SK-N-SH (cell line): ENCODE measurements at regions not wholly inside any gene's neighbourhood (a gene's known extent, or its start where the extent isn't known, plus 50 kb on each side); places are given as distances from the start of the nearest gene placed in this dataset.

Experiments used
- CTCF ChIA-PET: fragments of 300-600, 350-600 bp; formaldehyde crosslinking; extraction: SDS; loops from one replicate; lab custom pipeline; 2021; lab: Yijun Ruan, JAX
- POLR2A ChIA-PET: fragments of 350-600 bp; sonication (Branson Sonifier 250); formaldehyde crosslinking; extraction: SDS; loops from one replicate; lab custom pipeline; 2020; ENCODE audit warnings: antibody characterized with exemption, inconsistent platforms; lab: Yijun Ruan, JAX
- DNase-seq: peaks from one replicate; pipeline ENCODE4 v3.0.0; 2012
- H2AFZ ChIP-seq: fragments of 200-600 bp; sonication (generic); 2 replicates; pipeline ENCODE4 v1.8.1; 2016; ENCODE audit warnings: antibody characterized with exemption, mild to moderate bottlenecking, low read depth
- H3F3A ChIP-seq: fragments of 200-600 bp; sonication (generic); replicated peaks from 2 replicates; pipeline ENCODE3; 2016; ENCODE audit warnings: antibody characterized with exemption, mild to moderate bottlenecking; ENCODE audit not compliant: insufficient read depth
- H3K27ac ChIP-seq, 2 experiments: fragments of 200-500 bp in 1 of 2; fragments of 200-600 bp in 1 of 2; sonication (Bioruptor generic) in 1 of 2; sonication (generic), shearing (Covaris generic) in 1 of 2; 2 replicates each; pipeline versions ENCODE4 v1.5.1 to v1.6.1; 2014 to 2016; ENCODE audit warnings: low read depth in 2 of 2, inconsistent platforms in 1 of 2, low read length in 1 of 2, mild to moderate bottlenecking in 1 of 2, mixed read lengths in 1 of 2
- H3K27me3 ChIP-seq: fragments of 200-600 bp; sonication (generic), shearing (Covaris generic); 2 replicates; pipeline ENCODE4 v1.6.1; 2016; ENCODE audit warnings: mixed run types; ENCODE audit not compliant: insufficient read depth
- H3K36me3 ChIP-seq, 2 experiments: fragments of 200-500 bp in 1 of 2; fragments of 200-600 bp in 1 of 2; sonication (Bioruptor generic) in 1 of 2; sonication (generic) in 1 of 2; replicated peaks in 1 of 2; 2 replicates each; pipeline versions ENCODE3 to v1.5.1; 2014 to 2016; ENCODE audit warnings: low read length in 1 of 2, mild to moderate bottlenecking in 1 of 2; ENCODE audit not compliant: insufficient read depth in 2 of 2, control insufficient read depth in 1 of 2
- H3K4me1 ChIP-seq, 2 experiments: fragments of 200-500 bp in 1 of 2; fragments of 200-600 bp in 1 of 2; sonication (Bioruptor generic) in 1 of 2; sonication (generic), shearing (Covaris generic) in 1 of 2; 2 replicates each; pipeline versions ENCODE4 v1.5.1 to v1.6.1; 2014 to 2016; ENCODE audit warnings: low read depth in 1 of 2, low read length in 1 of 2, mixed run types in 1 of 2; ENCODE audit not compliant: insufficient read depth in 2 of 2, control insufficient read depth in 1 of 2
- H3K4me2 ChIP-seq: fragments of 200-600 bp; sonication (generic), shearing (Covaris generic); 2 replicates; pipeline ENCODE4 v1.6.1; 2017; ENCODE audit warnings: mixed run types
- H3K4me3 ChIP-seq, 2 experiments: fragments of 200-500 bp in 1 of 2; fragments of 200-600 bp in 1 of 2; sonication (Bioruptor generic) in 1 of 2; sonication (generic), shearing (Covaris generic) in 1 of 2; 2 replicates each; pipeline versions ENCODE4 v1.5.1 to v1.8.1; 2014 to 2016; ENCODE audit warnings: low read depth in 2 of 2, inconsistent platforms in 1 of 2, low read length in 1 of 2, mild to moderate bottlenecking in 1 of 2, mixed read lengths in 1 of 2, moderate library complexity in 1 of 2
- H3K79me2 ChIP-seq: fragments of 200-600 bp; sonication (generic); 2 replicates; pipeline ENCODE4 v1.8.1; 2017; ENCODE audit warnings: mild to moderate bottlenecking; ENCODE audit not compliant: insufficient read depth
- H3K9ac ChIP-seq: fragments of 200-600 bp; sonication (generic); 2 replicates; pipeline ENCODE4 v1.6.1; 2017; ENCODE audit warnings: mixed run types
- H3K9me2 ChIP-seq: fragments of 200-600 bp; sonication (generic); 2 replicates; pipeline ENCODE4 v1.6.1; 2017; ENCODE audit warnings: mixed run types
- H3K9me3 ChIP-seq: fragments of 200-600 bp; sonication (generic); 2 replicates; pipeline ENCODE4 v1.6.1; 2017; ENCODE audit warnings: mixed run types, mild to moderate bottlenecking, moderate library complexity
- H4K20me1 ChIP-seq: fragments of 200-600 bp; sonication (generic); 2 replicates; pipeline ENCODE4 v1.6.1; 2017; ENCODE audit warnings: mild to moderate bottlenecking, mixed run types; ENCODE audit not compliant: insufficient read depth
- EP300 ChIP-seq, 2 experiments: IDR thresholded peaks; 2 replicates each; pipeline versions ENCODE4 v1.4.0 to v1.6.1; 2012; ENCODE audit warnings: borderline replicate concordance in 1 of 2, low read depth in 1 of 2, low read length in 1 of 2
- GATA2 ChIP-seq: sonication (generic); formaldehyde crosslinking; IDR thresholded peaks from 2 replicates; pipeline ENCODE4 v1.5.0; 2020; ENCODE audit warnings: mild to moderate bottlenecking, missing genetic modification reagents
- PBX3 ChIP-seq: IDR thresholded peaks from 2 replicates; pipeline ENCODE4; 2012
- RAD21 ChIP-seq: IDR thresholded peaks from 2 replicates; pipeline ENCODE4 v1.6.1; 2012; ENCODE audit warnings: mild to moderate bottlenecking, low read length
- RFX5 ChIP-seq: IDR thresholded peaks from 2 replicates; pipeline ENCODE4 v1.6.1; 2012; ENCODE audit warnings: mild to moderate bottlenecking, improper control_type of control experiment, low read length
- TEAD4 ChIP-seq: IDR thresholded peaks from 2 replicates; pipeline ENCODE4 v1.4.0; 2012; ENCODE audit warnings: mild to moderate bottlenecking, borderline replicate concordance; ENCODE audit not compliant: insufficient read depth
- USF1 ChIP-seq: IDR thresholded peaks from 2 replicates; pipeline ENCODE4 v1.4.0; 2012; ENCODE audit warnings: low read depth, borderline replicate concordance
- WGBS: methylation state at CpG from one replicate; pipeline ENCODE4 v1.1.6; 2017; ENCODE audit warnings: low lambda C conversion rate; 5-methylcytosine and 5-hydroxymethylcytosine counted together
- TF ChIP-seq, protein P1 (sequence below): fragments of 150-350 bp; IDR thresholded peaks from 2 replicates; pipeline ENCODE4 v1.6.1; 2016; ENCODE audit warnings: mild to moderate bottlenecking, low read depth, low read length
- TF ChIP-seq, protein P2 (sequence below): IDR thresholded peaks from 2 replicates; pipeline ENCODE4 v1.4.0; 2012; ENCODE audit warnings: low read depth
- TF ChIP-seq, protein P3 (sequence below): fragments of 200-600 bp; sonication (generic); IDR thresholded peaks from 2 replicates; pipeline ENCODE4 v1.6.1; 2017; ENCODE audit warnings: antibody characterized with exemption, mild to moderate bottlenecking, moderate library complexity
- TF ChIP-seq, protein P4 (sequence below): IDR thresholded peaks from 2 replicates; pipeline ENCODE4 v1.4.0; 2012; ENCODE audit warnings: low read depth, borderline replicate concordance

DNA sequence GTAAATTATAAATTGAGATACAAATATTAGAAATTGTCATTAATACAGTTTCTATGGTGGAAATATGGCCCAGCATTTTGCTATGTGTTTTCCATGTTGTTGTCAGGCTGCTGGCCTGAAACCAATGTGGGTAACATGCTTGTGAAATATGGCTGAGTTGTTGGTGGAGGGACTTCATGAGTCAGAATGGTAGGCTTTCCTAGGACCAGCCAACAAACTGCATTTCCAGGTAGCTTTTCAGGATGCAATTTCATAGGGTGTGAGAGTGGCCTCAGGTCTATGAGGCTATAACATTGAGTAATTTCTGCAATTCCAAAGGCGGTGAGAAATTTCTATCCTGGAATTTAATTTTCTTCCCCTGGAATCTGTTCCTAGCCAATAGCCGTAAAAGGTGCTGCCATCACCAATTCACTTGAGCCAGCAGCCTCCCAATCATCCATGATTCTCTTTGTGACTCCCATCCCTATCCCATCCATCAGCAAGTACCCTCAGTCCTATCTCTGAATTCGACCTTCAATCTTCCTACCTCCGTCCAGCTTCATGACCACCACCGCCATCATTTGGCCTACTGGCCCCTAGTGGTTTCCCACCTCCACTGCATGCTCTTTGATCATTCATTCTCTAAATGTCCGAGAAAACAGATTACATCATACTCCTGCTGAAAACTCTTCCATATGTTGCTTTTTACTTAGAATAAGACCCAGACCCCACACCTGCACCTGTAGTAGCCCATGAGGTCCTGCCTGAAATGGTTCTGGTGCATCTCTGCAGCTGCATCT, 276.6 kb upstream of the CFAP20DC start:
- 80% methylated on average over 6 of the region's 6 CpGs for WGBS

DNA sequence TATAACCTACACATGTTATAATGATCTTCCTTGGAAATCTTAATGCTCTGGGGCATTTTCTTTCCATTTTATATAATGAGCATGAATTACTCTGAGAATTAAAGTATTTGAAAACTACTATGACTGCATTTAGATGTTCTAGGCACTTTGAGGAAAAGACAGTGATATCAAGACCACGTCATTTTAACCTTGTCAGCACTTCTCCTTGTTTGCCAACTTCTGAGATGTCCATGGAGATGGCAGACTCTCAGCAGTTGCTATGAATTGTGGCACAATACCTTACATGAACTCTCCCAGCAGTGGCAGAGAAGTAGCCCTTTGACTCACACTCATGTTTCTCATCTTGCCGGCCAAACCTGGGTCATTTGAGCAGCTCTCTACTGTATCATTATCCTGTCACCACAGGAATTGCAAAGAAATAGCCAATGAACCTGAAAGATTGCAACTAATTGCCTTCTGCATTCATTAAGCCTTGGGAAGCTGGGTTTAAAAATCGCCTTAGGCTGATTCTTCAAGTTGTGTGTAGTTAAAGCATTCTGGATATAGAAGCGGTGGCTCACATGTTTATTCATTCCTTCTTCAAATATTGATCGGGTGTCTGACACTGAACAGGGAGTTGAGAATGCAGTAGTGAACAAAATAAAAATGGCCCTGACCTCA, 272.2 kb upstream of the CFAP20DC start:
- no peak overlapping the region for H3K4me3 ChIP-seq
- no peaks in the 10 kb centered on the region for H3F3A ChIP-seq
- no peak overlapping the region for H3K27ac ChIP-seq
- no peak for DNase-seq
- no peaks in the 10 kb centered on the region for H3K9me3 ChIP-seq
- H3K9me2 ChIP-seq: no peaks in the 10 kb centered on the region
- no peaks in the 10 kb centered on the region for H3K27me3 ChIP-seq
- H2AFZ ChIP-seq: no peak overlapping the region
- H3K4me2 ChIP-seq: no peak overlapping the region
- no peaks in the 10 kb centered on the region for H3K79me2 ChIP-seq
- no peak overlapping the region for H3K9ac ChIP-seq
- POLR2A ChIA-PET: no interaction called here
- no peaks in the 10 kb centered on the region; a peak in 1 of 4 replicates for H3K4me1 ChIP-seq
- CTCF ChIA-PET: no interaction called here
- WGBS: 60% methylated on average over 5 of the region's 5 CpGs
- H4K20me1 ChIP-seq: no peaks in the 10 kb centered on the region
- no peaks in the 10 kb centered on the region for H3K36me3 ChIP-seq
- TF ChIP-seq, protein P1, sequence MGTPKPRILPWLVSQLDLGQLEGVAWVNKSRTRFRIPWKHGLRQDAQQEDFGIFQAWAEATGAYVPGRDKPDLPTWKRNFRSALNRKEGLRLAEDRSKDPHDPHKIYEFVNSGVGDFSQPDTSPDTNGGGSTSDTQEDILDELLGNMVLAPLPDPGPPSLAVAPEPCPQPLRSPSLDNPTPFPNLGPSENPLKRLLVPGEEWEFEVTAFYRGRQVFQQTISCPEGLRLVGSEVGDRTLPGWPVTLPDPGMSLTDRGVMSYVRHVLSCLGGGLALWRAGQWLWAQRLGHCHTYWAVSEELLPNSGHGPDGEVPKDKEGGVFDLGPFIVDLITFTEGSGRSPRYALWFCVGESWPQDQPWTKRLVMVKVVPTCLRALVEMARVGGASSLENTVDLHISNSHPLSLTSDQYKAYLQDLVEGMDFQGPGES: no peak
- no peak for TF ChIP-seq EP300 (IDR thresholded peaks at IDR 0.05; ENCODE audit: borderline replicate concordance in 1 of 2, low read depth in 1 of 2, low read length in 1 of 2)
- TF ChIP-seq, protein P2, sequence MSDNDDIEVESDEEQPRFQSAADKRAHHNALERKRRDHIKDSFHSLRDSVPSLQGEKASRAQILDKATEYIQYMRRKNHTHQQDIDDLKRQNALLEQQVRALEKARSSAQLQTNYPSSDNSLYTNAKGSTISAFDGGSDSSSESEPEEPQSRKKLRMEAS: no peak
- TF ChIP-seq RFX5: no peak
- TF ChIP-seq TEAD4: no peak
- TF ChIP-seq RAD21: no peak
- TF ChIP-seq GATA2 (CRISPR knock-in tag): no peak
- no peak for TF ChIP-seq PBX3
- TF ChIP-seq USF1: no peak
- TF ChIP-seq, protein P3, sequence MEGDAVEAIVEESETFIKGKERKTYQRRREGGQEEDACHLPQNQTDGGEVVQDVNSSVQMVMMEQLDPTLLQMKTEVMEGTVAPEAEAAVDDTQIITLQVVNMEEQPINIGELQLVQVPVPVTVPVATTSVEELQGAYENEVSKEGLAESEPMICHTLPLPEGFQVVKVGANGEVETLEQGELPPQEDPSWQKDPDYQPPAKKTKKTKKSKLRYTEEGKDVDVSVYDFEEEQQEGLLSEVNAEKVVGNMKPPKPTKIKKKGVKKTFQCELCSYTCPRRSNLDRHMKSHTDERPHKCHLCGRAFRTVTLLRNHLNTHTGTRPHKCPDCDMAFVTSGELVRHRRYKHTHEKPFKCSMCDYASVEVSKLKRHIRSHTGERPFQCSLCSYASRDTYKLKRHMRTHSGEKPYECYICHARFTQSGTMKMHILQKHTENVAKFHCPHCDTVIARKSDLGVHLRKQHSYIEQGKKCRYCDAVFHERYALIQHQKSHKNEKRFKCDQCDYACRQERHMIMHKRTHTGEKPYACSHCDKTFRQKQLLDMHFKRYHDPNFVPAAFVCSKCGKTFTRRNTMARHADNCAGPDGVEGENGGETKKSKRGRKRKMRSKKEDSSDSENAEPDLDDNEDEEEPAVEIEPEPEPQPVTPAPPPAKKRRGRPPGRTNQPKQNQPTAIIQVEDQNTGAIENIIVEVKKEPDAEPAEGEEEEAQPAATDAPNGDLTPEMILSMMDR: no peak

More for the DNA sequence above, 276.6 kb upstream of the CFAP20DC start:
- no peak overlapping the region for H3K4me2 ChIP-seq
- H3K4me3 ChIP-seq: no peak overlapping the region; a peak in 1 of 4 replicates
- no peaks in the 10 kb centered on the region; a peak in 2 of 4 replicates for H3K4me1 ChIP-seq
- H3K9ac ChIP-seq: no peak overlapping the region
- H3K9me2 ChIP-seq: no peaks in the 10 kb centered on the region
- TF ChIP-seq, protein P3: peak; percentile 37
- TF ChIP-seq, protein P4, sequence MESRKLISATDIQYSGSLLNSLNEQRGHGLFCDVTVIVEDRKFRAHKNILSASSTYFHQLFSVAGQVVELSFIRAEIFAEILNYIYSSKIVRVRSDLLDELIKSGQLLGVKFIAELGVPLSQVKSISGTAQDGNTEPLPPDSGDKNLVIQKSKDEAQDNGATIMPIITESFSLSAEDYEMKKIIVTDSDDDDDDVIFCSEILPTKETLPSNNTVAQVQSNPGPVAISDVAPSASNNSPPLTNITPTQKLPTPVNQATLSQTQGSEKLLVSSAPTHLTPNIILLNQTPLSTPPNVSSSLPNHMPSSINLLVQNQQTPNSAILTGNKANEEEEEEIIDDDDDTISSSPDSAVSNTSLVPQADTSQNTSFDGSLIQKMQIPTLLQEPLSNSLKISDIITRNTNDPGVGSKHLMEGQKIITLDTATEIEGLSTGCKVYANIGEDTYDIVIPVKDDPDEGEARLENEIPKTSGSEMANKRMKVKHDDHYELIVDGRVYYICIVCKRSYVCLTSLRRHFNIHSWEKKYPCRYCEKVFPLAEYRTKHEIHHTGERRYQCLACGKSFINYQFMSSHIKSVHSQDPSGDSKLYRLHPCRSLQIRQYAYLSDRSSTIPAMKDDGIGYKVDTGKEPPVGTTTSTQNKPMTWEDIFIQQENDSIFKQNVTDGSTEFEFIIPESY: no peak
- no peak overlapping the region for H3K27ac ChIP-seq
- no peaks in the 10 kb centered on the region for H4K20me1 ChIP-seq
- H3K27me3 ChIP-seq: no peaks in the 10 kb centered on the region
- no peaks in the 10 kb centered on the region for H3K9me3 ChIP-seq
- POLR2A ChIA-PET: no interaction called here
- H3F3A ChIP-seq: no peaks in the 10 kb centered on the region
- no peaks in the 10 kb centered on the region for H3K79me2 ChIP-seq
- no peak for DNase-seq
- H2AFZ ChIP-seq: no peak overlapping the region
- no peaks in the 10 kb centered on the region for H3K36me3 ChIP-seq
- CTCF ChIA-PET: interaction anchor here (1.2 to 1.5 kb wide), 2 partner anchors 13 to 15 kb away, joined by 3 to 4 read pairs; no protein-coding TSS in a partner anchor
